GM10248 (cell line): ENCODE measurements at regions not wholly inside any gene's neighbourhood (a gene's known extent, or its start where the extent isn't known, plus 50 kb on each side); places are given as distances from the start of the nearest gene placed in this dataset.
"Not testable (repeated sequence)": the region's sequence is repeated elsewhere in the genome, so short reads cannot be mapped to it uniquely, and the experiment has no call there.

Source experiments
- CTCF ChIA-PET: fragments of 300-600 bp; sonication (Branson Sonifier 250); formaldehyde crosslinking; extraction: SDS; loops from one replicate; lab custom pipeline; 2021; ENCODE audit warnings: antibody characterized with exemption; lab: Yijun Ruan, JAX
- POLR2A ChIA-PET: fragments of 350-650 bp; sonication (Branson Sonifier 250); formaldehyde crosslinking; extraction: SDS; loops from one replicate; lab custom pipeline; 2020; ENCODE audit warnings: antibody characterized with exemption; lab: Yijun Ruan, JAX
- DNase-seq: peaks from one replicate; pipeline ENCODE4 v3.0.0; 2012; ENCODE audit errors: extremely low spot score
- CTCF ChIP-seq: IDR thresholded peaks from 2 replicates; pipeline ENCODE4 v1.5.1; 2012; ENCODE audit warnings: mild to moderate bottlenecking, low read depth; ENCODE audit errors: extremely low read depth, missing control alignments, control extremely low read depth

- DNase-seq, CTCF ChIA-PET, POLR2A ChIA-PET: not testable (repeated sequence)
Observed at GRCh38 chr9:64813072-64813471, 471.9 kb downstream of the FOXD4L5 start.

- DNase-seq, CTCF ChIA-PET, POLR2A ChIA-PET: not testable (repeated sequence)
Observed at GRCh38 chr9:64778667-64779066, 506.3 kb downstream of the FOXD4L5 start.

DNA sequence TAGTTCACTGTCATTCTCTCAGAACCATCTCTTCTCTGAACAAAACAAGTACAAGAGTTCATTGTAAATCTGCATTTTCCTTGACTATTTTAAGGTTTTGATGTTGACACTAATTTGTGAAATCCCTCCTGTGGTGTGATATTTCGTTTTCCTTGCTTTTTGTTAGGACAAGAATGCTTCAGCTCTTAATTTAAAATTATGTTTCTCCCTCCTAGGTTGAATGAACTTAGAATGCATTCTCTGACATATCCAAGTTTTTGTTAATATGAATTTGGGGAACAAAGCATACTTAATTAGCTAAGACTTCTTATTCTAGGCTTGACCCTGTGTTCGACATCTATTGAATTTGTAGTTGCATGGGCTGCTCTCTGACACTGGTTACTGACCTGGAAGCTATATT is 508.7 kb downstream of the FOXD4L5 start:
- DNase-seq, POLR2A ChIA-PET, CTCF ChIA-PET: not testable (repeated sequence)

- CTCF ChIA-PET, POLR2A ChIA-PET: not testable (repeated sequence)
- DNase-seq, result peak; percentile 1
Observed at GRCh38 chr9:64774813-64775793, 509.9 kb downstream of the FOXD4L5 start.

DNA sequence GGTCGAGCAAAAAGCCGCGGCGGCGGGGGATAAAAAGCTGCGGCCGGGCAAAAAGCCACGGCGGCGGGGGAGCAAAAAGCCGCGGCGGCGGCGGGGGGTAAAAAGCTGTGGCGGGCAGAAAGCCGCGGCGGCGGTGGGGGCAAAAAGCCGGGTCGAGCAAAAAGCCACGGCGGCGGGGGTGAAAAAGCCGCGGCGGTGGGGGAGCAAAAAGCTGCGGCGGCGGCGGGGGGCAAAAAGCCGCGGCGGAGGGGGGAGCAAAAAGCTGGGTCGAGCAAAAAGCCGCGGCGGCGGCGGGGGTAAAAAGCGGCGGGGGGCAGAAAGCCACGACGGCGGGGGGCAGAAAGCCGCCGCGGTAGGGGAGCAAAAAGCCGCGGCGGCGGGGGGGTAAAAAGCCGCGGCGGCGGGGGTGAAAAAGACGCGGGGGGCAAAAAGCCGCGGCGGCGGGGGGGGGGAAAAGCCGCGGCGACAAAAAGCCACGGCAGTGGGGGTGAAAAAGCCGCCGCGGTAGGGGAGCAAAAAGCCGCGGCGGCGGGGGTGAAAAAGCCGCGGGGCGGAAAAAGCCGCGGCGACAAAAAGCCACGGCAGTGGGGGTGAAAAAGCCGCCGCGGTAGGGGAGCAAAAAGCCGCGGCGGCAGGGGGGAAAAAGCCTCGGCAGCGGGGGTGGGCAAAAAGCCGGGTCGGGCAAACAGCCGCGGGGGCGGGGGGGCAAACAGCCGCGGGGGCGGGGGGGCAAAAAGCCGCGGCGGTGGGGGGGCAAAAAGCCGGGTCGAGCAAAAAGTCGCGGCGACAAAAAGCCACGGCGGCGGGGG is 510.8 kb downstream of the FOXD4L5 start:
- CTCF ChIA-PET, DNase-seq, POLR2A ChIA-PET: not testable (repeated sequence)

DNA sequence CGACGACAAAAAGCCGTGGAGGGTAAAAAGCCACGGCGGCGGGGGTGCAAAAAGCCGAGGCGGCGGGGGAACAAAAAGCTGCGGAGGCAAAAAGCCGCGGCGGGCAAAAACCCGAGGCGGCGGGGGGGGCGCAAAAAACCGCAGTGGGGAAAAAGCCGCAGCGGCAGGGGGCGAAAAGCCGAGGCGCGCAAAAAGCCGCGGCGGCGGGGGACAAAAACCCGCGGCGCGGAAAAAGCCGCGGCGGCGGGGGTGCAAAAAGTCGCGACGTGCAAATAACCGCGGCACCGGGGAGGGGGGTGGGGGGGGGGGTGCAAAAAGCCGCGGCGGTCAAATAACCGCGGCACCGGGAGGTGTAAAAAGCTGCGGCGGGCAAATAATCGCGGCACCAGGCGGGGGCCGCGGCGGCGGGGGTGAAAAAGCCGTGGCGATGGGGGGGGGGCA is 511.5 kb downstream of the FOXD4L5 start:
- peak; percentile 7 for DNase-seq
- POLR2A ChIA-PET, result no interaction called here

GRCh38 chr9:64772751-64773331 is 512.2 kb downstream of the FOXD4L5 start:
- CTCF ChIA-PET, result not testable (repeated sequence)

More for the DNA sequence above, 511.5 kb downstream of the FOXD4L5 start:
- CTCF ChIA-PET, result no interaction called here
- TF ChIP-seq CTCF, result no peak

DNA sequence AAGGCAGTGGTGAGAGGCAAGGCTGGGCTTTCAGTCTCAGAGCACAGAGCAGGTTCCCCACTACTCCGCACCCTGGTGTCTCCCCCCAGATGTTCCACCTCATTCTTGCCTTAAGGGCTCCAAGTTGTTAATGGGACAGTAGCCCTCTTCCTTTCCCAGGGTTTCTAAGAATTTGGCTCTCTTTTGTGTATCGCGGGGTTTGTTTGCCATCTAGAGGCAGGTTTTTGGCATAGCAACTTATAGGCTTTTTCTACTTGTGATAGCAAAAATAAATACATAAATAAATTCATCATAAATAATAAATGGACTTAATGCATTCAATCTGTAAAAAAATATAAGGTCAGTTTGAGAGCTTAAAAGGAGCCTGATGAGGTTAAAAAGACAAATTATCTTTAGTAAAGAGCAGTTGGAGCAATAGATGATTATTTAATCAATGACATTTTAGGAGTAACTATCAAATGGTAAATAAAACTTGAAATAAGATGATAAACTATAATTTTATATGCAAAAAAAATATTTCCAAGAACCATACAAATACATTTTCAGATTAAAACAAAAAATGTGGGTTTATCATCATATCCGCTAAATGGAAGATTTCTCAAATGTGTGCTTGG is 512.8 kb downstream of the FOXD4L5 start:
- DNase-seq, POLR2A ChIA-PET, CTCF ChIA-PET: not testable (repeated sequence)

More at GRCh38 chr9:64772751-64773331, 512.2 kb downstream of the FOXD4L5 start:
- DNase-seq, POLR2A ChIA-PET: not testable (repeated sequence)

More for the DNA sequence above, 512.8 kb downstream of the FOXD4L5 start:
- TF ChIP-seq CTCF, result peak; percentile 11
